NCI-H2227 treated with DMSO at 0.1 percent for 48 hours (cell line): ENCODE measurements at regions not wholly inside any gene's neighbourhood (a gene's known extent, or its start where the extent isn't known, plus 50 kb on each side); places are given as distances from the start of the nearest gene placed in this dataset.

Experiments used
- DNase-seq: peaks from one replicate; lab custom pipeline; 2025; lab: John Stamatoyannopoulos, UW

DNA sequence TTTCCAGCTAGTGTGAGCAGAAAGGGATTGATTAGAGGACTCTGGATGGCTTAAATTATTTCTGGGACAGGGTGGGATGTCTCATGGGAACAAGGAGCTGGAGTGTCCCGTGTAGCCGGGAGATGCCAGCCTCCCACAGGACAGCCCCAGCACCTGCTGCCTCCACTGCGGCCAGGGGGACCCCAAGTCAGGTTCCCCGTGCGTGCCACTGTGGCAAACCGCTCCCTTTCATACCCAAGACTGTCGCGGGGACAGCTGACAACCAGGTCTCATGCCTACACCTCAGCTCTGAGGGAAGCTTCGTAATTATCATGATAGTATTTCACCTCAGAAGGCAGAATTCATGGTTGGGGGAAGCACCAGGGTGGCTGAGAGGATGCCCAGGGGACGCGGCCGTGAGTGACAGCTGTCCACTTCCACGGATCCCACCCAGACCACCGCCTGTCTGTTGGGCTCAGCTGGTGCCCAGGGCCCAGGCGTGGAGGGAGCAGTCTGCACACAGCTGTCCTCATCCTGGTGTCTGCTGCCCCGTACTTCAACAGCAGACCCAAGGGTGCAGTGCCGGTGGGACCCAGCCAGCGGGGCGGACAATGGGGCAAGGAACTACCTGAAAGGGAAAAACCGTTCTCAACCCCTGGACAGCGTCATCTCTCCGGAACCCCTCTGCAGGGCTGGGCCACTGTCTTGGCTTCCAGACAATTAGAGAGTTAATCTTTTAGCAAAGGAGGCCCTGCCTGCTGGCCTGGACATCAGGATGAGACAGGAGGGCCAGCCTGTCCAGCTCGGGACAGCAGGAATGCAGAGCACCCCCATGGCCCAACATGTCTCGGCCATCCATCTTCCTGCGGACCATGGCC, 166.9 kb downstream of the OLFM1 start:
- no peak for DNase-seq

DNA sequence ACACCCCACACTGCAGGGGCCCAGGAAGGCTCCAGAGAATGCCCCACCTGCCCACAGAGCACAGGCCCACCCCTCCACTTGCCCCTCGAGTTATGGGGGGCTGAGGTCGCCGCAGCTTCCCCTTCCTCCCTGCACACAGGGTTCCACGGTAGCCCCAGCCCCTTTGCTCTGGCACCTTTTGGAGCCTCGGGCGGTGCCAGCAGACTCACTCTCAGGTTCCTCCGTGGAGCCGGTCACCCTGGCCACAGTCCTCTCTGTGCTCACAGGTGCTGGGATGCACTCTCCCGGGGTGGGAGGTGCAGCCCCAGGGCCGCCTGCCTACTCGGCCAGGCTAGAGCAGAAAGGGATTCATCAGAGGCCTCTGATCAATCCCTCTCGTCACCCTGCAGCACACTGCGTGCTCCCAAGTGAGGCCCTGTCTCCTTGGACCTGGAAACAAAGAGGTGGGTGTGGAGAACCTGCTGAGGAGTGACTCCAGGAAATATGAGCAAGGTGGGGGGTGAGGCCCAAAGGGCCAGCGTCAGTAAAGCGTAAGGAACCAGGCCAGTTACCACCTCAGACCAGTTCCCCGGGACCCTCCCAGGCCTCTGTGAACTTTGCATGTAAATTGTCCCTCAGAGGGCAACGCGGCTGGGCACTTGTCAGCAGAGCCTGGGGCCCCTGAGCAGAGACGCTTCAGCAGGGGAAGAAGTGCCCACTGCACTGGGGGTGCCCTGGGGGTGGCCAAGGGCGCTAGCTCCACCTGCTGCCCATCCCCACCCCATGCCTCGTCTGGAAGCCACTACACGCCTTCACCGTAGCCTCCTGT, 167.8 kb downstream of the OLFM1 start:
- no peak for DNase-seq

DNA sequence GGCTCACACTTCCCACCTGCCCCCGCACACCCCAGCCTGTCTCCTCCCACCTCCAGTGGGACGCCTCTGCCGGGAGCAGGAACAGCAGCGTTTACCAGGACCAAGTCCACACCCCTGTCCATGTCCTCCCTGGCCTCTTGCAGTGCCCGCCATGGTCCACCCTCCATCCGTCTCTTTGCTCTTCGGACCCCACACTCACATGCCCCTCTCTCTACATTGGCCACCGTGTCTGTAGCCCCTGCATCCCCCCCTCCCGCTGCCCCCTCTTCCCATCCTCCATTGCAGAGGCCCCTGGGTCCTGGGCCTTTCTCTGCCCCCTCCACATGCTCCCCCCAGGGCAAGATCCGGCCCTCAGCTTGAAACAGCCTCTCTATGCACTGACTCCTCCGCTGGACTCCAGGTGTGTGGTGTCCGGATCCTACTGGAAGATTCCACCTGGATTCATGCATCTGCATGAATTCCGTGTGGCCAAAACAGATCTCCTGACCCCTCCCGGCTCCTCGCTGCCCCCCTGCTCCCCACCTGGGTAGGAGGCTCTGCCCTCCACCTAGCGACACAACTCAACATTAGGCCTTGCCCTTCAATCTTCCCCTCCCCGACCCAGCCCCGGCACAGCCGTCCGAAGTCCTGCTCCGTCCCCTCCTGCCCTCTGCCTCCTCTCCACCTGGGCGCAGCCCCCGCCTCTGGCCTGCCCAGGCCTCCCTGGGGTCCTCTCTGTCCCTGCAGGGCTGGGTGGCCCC, 168.5 kb downstream of the OLFM1 start:
- no peak for DNase-seq

DNA sequence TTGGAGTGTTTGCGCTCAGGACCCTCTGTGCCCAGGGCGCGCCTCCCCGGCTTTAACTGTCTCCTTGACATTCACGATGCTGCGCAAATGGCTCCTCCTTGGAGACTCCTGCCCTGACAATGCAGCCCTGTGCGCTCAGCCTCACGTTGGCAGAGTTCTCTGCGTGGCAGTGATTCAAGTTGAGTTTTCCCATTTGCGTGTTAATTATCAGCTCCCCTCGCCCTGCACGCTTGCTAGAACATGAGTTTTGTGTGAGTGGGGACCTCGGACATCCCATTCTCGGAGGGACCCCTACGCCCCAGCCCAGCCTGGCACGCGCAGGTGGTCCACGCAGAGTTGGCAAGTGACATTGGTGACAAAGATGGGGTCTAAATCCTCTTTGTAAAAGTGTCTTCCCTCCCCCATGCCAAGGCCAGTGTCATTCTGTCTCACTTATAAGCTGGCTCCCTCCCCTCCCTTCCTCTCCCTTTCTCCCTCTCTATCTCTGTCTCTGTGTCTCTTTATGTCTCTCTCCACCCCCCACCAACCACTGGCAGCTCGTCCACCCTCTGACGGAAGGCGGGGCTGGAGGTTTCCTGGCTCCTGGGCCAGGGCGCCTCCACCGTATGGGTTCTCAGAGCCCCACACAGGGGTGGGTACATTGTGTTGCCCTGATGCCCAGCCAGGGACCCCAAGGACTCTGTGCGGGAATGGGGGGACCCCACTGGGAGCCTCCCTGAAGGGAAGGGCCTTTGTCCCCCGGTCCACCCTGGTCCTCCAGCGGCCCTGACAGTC, 169.3 kb downstream of the OLFM1 start:
- no peak for DNase-seq

DNA sequence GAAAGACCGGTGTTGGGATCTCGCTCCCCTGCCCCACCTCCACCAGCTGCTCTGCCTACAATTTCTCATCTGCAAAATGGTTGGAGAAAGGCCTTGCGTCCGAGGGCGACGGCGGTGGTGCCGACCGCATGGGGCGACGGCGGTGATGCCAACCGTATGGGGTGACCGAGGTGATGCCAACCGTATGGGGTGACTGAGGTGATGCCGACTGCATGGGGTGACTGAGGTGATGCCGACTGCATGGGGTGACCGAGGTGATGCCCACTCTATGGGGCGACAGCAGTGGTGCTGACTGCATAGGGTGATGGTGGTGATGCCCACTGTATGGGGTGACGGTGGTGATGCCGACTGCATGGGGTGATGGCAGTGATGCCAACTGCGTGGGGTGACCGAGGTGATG, 171.0 kb downstream of the OLFM1 start:
- DNase-seq: no peak

DNA sequence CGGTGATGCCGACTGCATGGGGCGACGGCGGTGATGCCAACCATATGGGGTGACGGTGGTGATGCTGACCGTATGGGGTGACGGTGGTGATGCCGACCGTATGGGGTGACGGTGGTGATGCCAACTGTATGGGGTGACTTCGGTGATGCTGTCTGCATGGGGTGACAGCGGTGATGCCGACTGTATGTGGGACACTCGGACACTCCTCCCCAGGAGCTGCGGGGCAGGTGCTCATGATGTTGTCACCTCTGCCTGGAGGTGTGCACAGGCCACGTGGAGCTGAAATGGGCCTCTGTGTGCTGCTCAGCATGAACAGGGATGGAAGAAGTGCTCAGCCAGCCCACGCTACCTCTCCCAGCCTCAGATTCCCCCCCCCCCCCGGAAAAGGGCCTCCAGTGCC, 171.8 kb downstream of the OLFM1 start:
- DNase-seq: no peak

DNA sequence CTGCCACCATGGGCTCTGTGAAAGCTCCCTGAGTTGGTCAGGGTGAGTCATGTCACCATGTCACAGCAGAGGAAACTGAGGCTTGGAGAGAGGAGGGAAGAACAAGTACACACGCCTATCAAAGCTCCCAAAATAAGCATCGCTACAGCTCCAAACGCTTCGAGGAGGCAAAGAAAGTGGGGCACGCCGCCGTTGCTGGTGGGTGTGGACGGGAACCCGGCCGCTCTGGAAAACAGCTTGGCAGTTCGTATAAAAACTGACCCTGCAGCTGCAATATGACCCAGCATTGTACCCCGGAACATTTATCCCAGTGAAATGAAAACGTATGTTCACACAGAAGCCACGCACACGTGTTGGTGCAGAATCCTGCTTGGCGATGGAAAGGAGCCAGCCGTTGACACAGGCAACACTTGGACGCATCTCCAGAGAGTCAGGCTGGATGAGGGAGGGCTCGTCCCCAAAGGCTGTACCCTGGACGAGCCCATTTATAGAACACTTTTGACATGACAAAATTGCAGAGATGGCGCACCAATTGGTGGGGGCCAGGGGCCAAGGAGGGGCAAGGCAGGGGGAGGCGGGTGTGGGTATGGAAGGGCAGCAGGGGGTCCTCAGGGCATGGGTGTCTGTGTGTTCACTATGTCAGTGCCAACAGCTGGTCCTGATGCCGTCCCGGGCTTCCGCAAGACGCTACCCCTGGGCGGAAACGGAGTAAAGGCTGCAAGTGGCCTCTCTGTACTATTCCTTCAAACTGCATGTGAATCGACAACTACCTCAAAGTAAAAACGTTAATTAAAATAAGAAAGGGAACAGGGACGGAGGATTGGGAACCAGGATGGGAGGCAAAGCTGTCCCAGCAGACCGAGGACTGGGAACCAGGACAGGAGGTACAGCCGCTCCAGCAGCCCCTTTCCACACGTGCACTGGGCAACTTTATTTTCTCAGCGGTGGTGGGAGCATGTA, 173.0 kb downstream of the OLFM1 start:
- no peak for DNase-seq

DNA sequence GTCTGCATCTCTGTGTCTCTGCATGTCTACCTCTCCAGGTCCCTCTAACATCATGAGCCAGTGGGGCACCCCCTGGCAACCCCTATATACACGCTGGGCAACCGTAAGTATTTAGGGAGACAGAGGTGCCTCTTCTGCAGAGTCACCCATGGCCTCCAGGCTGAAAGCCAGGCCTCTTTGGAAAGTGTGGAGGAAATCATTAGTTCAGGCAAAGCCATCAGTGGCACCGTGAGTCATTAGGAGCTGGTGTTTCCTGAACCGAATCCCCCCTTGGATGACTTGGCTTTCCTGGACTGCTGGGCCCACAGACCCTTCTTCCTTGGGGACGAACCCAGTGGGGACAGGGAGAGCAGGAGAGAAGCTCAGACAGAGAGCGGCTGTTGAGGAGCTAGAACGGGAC, 174.8 kb downstream of the OLFM1 start:
- no peak for DNase-seq

DNA sequence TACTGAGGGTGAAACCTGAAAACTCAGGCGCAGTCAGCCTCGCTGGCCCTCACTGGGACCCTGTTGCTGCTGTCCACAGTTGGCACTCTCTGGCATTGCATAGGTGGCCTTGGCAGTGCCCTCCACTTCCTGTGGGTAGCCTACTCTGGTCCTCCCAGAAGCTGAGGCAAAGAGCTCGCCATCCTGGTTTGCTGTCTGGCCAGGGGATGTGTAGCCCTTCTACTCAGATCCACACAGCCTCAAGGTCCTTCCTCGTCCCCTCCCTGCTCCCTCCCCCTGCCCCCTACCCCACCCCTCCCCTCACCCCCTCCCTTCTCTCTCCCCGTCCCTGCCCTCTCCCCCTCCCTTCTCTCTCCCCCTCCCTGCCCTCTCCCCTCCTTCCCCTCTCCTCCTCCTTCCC, 176.0 kb downstream of the OLFM1 start:
- DNase-seq: no peak

DNA sequence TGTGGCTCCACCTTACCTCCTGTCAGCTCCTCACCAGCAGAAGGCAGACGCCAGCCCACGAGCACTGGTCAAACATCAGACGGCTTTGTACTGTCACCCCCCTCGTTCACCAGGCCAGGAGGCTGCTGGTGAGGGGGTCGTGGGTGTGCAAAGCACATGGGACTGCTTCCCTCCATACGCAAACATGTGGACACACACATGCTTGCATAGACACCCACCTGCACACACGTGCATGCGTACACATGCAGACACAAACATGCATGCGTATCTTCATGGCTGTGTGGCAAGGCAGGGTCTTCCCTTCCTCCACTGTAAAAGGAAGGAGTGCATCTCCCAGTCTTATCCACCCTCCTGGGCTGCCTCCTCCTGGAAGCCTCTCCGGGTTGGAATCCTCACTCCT, 178.5 kb downstream of the OLFM1 start:
- no peak for DNase-seq

DNA sequence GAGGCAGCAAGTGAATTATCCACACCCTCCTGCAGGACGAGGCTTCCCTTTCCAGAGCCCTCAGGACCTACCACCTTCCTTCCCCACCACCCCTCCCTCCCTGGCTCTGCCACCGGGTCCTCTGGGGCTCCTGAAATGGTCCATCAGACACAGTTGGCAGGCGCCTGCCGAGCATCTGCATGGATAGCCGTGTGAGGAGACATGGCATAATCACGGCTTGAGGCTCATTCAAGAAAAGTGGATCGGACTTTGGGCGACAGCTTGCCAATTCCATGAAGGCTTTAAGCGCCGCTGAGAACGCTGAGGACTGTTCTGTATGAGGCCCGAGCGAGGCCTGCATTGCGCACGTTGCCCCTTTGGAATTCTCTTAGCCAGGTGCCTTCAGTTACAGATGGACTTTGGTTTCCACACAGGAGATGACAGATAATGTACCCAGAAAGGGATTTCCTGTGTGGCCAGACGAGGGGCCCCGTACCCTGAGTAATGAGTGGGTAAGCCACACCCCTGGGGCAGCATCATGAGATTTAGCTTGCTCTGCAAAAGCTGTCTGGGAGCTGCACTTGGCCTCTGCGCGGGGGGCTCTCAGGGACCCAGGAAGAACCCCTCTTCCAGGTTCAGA, 179.8 kb downstream of the OLFM1 start:
- no peak for DNase-seq

DNA sequence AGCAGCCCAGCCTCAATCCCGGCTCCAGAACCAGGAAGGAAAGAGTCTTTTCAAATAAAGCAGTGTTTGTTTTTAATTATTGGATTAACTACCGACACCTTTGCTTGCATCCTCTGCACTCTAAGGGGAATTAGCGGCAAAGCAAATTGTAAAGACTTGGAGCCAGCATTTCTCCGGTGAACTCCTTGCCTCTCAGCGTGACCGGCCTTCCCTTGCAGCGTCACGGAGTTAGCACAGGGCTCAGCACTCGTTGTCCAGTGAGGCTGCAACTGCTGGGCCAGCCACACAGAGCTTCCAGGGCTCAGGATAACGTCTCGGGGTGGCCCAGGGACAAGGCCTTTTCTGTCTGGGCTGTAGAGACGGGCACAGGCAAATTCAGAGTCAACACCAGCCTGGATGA, 180.6 kb downstream of the OLFM1 start:
- DNase-seq: no peak

DNA sequence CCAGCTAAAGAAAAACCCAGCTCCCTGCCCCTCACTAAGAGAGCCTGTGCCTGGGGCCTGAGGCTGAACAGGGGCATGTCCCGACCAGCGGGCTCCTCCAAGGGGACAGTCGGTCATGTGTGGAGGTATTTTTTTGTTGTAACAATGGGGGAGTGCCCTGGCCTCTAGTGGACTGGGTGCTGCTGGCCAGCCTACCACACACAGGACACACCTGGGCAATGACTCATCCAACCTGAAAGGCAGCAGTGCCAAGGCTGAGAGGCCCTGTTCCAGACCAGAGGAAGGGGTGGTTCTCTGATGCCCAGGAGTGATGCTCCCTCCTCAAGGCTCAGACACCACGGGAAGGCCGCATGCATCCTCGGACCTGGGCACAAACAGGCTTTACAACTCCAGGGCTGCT, 181.5 kb downstream of the OLFM1 start:
- DNase-seq: no peak

DNA sequence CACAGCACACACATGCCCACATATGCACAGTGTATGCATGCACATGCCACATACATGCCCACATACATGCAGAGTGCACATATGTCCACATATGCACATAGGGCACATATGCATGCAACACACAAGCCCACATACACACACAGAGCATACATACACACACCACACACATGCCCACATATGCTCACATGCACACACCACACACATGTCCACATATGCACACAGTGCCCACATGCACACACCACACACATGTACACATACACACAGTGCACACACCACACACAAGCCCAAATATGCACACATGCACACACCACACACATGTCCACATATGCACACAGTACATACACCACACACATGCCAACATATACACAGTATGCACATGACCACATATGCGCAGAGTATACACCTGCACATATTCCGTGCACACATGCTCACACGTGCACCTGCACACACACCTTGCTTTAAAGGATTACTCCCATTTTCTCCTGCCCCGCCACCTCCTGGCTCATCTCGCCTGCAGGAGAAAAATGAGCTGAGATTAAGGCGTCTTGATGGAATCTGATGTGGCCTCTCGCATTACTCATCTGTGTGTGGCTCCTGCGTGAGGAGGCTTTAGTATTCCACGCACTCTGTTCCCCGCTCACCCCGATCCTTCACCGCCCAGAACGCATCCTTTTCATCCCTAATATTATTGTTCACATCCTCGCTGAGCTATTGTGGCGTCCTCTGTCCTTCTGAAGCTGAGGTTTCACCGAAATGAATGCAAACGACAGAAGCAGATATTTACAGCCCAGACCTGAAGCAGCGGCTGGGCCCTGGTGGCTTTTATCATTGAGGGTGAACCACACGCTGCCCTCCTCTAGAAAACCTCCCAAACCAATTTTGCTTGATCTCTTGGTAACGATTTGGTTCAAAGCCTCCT, 182.7 kb downstream of the OLFM1 start:
- DNase-seq: no peak

DNA sequence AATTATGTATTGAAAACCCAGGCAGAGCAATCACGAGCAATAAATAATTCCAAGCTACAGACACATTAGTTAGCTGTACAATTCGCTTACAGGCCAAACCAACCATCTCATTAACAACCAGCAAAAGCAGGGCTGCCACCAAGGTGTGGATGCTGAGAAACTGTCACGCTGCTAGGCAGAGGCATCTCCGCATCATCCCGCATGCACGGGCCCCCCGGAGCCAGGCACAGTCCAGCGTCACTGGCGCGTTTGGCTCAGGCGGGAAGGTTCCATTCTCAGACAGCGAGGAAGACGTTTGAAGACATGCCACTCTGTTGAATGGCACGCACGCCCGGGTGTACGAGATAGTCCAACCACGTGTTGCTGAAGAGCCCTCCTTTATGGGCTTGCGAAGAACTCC, 184.0 kb downstream of the OLFM1 start:
- no peak for DNase-seq

DNA sequence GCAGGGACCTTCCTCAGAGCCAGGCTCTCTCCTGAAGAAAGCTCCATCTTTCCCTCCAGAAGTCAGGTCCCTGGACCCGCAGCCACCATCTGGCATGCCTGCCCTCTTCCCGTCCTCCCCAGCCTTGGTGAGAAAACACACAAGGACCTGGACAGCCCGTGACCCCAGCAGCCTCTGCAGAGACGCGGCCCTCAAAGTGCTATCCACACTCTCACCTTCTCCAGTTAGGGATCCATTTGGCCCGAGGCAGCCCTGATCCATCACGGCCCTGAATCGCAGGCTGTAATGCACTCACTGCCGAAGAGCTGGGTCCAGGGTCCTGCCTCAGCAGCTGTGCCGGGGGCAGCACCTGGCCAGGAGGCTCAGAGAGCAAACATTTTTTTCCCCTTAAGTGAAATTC, 185.1 kb downstream of the OLFM1 start:
- DNase-seq: no peak

DNA sequence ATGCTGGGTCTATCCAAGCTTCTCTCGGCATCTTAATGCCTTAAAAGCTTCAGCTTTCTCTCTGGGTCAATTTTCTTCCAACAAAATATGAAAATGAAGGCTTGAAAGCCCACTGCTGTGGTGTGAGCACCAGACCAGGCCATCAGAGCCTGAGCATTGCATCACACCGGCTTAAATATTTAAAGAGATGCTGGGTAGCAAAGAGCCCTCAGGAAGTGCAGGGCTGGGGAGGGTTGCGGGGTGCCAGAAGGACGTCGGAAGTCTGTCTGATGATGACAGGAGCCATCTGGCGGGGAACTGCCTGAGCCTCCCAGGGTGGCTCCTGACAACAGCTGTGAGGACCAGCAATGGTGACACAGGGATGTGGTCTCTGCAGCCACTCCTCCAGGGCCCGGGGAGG, 185.5 kb downstream of the OLFM1 start:
- no peak for DNase-seq

DNA sequence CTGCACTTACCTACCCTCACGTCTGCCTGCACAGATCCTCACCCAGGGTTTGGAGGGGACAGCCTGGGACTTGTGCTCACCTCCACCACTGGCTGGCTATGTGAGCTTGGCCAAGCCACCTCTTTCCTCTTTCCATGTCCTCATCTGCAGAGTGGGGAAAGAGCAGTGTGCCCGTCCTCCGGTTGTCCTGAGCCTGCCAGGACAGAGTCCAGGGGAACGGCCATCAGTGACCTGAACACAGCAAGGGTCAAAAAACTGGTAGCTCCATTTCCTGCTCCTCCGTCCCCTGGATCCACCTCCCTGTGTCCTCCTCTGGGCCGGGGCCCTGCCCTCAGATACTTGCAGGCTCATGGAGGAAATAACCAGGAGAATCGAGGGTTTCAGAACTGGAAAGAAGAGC, 187.7 kb downstream of the OLFM1 start:
- no peak for DNase-seq

DNA sequence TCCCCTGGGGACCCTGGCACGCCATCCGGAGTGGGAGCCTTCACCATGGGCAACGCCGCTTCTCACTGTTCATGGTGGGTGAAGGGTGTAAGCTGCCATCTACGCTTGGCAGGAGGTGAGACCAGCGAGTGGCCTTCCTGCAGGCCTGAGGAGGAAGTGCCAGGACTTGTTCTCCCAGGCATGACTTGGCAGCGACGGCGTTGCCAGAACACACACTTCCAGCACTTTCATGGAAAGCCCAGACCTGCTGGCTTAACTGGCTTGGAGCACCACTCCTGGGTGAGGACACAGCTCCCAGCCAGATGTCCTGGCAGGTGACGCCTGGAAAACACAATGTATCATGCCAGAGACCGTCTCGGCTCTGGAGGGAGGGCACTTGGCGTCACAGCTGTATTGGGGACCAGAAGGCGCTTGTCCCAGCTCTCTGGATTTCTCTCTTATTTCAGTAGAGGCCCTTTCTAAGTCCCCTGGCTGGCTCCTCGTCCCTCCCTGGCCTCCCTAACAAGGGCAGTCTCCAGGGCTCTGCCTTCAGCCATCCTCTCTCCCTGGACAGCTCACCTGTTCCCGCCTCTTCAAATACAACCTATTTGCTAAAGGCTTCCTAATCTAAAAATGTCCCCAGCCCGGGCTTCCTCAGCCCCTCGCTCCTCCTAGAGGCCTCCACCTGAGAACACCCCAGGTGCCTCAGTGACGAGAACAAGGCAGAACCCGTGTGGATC, 188.3 kb downstream of the OLFM1 start:
- no peak for DNase-seq
